ENCODE measurements at regions not wholly inside any gene's neighbourhood (a gene's known extent, or its start where the extent isn't known, plus 50 kb on each side); places are given as distances from the start of the nearest gene placed in this dataset.

GRCh38 chr12:125744201-125744600 is 679.0 kb downstream of the AACS start:
- H3K27ac ChIP-seq: no peak overlapping the region
- TF ChIP-seq CTCF (conservative IDR thresholded peaks at IDR 0.05) (no peak), ZFX (IDR thresholded peaks at IDR 0.05) (no peak)

DNA sequence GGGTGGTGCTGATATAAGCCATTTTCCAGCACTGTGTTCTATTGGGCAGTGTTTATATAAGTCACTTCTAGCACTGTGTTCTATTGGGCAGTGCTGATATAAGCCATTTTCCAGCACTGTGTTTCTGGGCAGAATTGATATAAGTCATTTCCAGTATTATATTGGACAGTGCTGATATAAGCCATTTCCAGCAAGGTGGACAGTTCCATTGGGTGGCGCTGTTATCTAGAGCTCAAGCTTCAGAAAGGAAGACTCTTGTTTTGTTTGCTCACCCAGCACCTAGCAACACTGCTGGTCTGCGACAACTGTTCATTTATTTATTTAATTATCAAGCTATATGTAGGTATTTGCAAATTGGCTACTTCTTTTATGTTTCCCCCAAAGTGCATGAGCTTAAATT is 690.3 kb downstream of the AACS start:
- TF ChIP-seq CTCF (conservative IDR thresholded peaks at IDR 0.05) (no peak), ZFX (IDR thresholded peaks at IDR 0.05) (no peak)
- H3K27ac ChIP-seq: no peak overlapping the region

DNA sequence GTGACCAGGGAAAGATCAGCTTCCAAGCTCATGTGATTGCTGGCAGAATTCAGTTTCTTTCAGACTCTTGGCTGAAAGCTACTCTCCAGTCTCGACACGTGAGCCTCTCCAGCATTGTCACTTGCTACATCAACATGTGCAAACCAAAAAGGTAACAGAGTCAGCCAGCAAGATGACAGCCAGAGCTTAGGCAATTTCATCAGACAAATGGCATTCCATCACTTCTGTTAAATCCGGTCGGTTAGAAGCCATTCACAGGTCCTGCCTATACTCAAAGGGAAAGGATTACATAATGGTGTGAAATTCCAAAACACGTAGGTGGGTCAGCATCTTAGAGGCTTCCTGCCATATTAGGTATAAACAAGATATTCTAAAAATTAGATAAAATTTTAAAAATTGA is 700.9 kb downstream of the AACS start:
- no peak overlapping the region for H3K27ac ChIP-seq
- TF ChIP-seq CTCF (conservative IDR thresholded peaks at IDR 0.05) (no peak), ZFX (IDR thresholded peaks at IDR 0.05) (no peak)

- TF ChIP-seq CTCF (conservative IDR thresholded peaks at IDR 0.05) (no peak), ZFX (IDR thresholded peaks at IDR 0.05) (no peak)
- H3K27ac ChIP-seq: no peak overlapping the region
These were observed 707.2 kb downstream of the AACS start for GRCh38 chr12:125772403-125772802.

DNA sequence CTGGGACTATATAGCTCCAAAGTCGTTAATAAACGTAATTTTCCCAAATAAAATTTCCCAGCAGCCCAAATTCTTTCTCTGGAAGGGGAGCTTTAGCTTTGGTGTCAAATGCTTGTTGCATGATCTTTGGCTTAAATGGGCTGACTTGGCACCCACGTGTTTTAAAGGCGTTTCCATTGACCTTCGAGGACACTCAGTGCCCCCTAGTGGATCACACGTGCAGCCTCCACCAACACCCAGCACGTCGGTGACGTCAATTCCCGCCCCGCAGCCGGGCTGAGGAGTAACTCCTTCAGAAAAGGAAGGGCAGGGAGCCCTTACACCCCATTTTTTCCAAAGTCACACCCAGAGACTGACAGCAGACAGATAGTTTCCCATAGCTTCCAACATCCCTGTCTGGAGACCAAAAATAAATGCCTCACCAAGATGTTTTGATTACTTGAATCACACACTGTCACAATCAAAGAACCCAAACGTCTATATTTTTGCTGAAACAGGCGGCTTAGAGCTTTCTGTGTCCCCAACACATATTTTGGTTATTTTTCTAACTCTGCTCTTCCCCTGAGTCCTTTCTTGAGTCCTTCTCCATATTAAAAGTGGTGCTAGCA is 707.9 kb downstream of the AACS start:
- no peak overlapping the region for H3K27ac ChIP-seq
- TF ChIP-seq ZFX (IDR thresholded peaks at IDR 0.05): no peak
- TF ChIP-seq CTCF (conservative IDR thresholded peaks at IDR 0.05): peak; percentile 82

- TF ChIP-seq CTCF (conservative IDR thresholded peaks at IDR 0.05) (no peak), ZFX (IDR thresholded peaks at IDR 0.05) (no peak)
- H3K27ac ChIP-seq: no peak overlapping the region
These were observed 710.3 kb downstream of the AACS start for GRCh38 chr12:125775507-125775906.

DNA sequence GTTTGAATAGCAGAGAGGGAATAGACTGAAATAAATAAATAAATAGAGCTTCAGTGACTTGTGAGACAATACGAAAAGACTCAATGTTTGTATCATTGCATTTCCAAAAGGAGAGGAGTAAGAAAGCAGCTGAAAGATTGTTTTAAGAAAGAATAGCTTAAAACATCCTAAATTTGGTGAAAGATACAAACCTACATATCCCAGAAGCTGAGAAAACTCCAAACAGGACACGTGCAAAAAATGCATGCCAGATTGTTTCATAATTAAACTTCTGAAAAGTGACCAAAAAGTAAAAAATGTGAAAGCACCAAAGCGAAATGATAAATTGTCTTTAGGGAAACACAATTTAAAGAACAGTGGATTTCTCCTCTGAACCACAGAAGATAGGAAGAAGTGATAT is 711.0 kb downstream of the AACS start:
- TF ChIP-seq ZFX (IDR thresholded peaks at IDR 0.05) (no peak), CTCF (conservative IDR thresholded peaks at IDR 0.05) (no peak)
- H3K27ac ChIP-seq: no peak overlapping the region
